GM18861 (cell line): ENCODE measurements at regions not wholly inside any gene's neighbourhood (a gene's known extent, or its start where the extent isn't known, plus 50 kb on each side); places are given as distances from the start of the nearest gene placed in this dataset.

Experiments used
- ATAC-seq: cut with Tn5 transposase; IDR thresholded peaks from one replicate; pipeline ENCODE4 v1.9.1; 2021; ENCODE audit not compliant: unreplicated experiment

GRCh38 chr13:87872813-87873212 is 201.6 kb downstream of the SLITRK5 start:
- no peak for ATAC-seq

GRCh38 chr13:87877477-87877876 is 206.3 kb downstream of the SLITRK5 start:
- no peak for ATAC-seq

DNA sequence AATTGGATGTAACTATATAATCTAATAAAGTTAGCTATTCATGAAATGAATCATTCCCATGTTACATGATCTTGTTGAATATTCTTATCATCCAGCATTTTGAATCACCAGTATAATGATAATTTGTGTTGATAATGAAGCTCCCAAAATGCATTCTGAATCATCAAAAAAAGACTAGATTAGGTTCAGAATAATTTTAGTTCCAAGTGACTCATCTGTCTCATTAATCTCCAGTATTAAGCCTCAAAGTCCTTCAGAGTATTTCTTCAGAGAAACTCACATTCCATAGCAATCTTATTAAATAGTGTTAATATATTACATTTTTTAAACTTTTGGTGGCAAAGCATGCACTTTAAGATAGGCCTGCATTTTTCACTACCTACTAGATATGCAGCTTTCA is 207.5 kb downstream of the SLITRK5 start:
- no peak for ATAC-seq

DNA sequence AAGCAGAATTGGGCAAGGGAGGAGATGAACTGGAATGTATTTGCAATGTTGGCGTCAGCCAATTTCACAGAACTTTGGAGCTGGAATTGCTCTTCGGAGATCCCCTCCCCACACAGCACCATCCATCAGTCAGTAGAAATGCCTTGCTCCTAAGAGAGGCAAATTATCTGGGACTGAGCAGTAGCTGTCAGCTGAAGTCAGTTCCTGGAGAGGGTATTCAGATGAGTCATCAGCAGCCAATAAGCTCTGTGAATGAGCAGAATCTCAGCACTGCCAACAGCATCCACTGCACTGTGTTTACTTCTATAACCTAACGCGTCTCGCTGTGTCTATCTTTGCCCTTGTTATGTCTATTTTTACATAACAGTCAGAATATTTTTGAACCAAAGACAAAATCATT is 213.7 kb downstream of the SLITRK5 start:
- ATAC-seq: no peak

DNA sequence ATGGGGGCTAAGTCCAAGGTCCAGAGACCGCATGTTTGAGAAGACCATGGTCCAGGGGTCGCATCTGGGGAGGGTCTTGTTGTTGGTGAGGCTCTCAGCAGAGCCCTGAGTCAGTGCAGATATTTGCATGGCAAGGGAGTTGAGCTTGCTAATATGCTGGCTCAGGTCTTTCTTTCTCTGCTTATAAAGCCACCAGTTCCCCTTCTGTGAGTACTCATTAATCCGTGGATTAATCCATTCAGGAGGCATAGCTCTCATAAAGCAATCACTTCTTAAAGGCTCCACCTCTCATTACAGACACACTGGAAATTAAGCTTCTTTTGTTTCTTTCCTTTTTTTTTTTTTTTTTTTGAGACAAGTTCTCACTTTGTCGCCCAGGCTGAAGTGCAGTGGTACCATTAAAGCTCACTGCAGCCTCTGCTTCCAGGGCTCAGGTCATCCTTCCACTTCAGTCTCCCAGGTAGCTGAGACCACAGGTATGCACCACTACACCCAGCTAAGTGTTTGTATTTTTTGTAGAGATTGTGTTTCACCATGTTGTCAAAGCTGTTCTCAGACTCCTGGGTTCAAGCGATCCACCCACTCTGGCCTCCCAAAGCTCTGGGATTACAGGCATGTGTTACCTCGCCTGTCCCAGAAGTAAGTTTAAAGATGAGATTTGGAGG is 216.4 kb downstream of the SLITRK5 start:
- no peak for ATAC-seq

GRCh38 chr13:87889254-87889653 is 218.1 kb downstream of the SLITRK5 start:
- no peak for ATAC-seq

DNA sequence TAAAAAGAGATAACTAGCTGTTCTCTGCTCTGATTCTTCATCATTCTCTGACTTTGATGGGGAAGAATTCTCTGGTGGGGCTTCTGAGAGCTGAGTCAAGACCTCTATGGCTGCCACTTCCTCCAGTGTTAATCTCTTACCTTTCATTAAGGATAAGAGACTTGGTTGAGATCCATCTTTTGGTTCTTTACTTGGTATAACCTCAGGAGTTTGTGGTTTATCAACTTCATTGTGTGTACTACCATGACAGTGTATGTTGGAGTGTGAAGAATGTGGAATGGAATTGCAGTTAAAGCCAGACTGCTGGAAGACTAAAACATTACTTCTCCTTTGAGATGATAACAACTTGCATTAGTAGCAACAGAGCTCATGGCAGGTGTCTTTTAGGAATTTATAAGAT is 222.0 kb downstream of the SLITRK5 start:
- no peak for ATAC-seq

- no peak for ATAC-seq
Observed at GRCh38 chr13:87894059-87894458, 222.9 kb downstream of the SLITRK5 start.

GRCh38 chr13:87903553-87903952 is 232.4 kb downstream of the SLITRK5 start:
- ATAC-seq: no peak

DNA sequence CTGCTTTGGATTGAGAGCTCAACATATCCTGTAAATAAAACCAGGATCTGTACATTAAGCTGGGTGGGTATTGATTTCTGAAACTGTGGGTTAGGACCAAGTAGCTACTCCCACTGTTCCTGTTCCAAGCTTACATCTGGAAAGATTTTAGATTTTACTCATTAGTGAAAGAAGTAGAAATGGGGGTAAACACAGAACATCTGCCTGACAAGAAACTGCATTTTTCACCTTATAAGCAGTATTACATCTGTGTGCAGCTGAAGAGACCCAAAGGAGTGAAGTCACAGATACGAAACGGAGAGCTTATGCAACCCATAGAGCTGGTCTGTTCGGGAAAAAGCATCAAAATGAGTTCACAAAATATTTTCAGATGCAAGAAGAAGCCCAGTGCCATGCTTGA is 235.2 kb downstream of the SLITRK5 start:
- no peak for ATAC-seq

- no peak for ATAC-seq
Observed at GRCh38 chr13:87907202-87907601, 236.0 kb downstream of the SLITRK5 start.

DNA sequence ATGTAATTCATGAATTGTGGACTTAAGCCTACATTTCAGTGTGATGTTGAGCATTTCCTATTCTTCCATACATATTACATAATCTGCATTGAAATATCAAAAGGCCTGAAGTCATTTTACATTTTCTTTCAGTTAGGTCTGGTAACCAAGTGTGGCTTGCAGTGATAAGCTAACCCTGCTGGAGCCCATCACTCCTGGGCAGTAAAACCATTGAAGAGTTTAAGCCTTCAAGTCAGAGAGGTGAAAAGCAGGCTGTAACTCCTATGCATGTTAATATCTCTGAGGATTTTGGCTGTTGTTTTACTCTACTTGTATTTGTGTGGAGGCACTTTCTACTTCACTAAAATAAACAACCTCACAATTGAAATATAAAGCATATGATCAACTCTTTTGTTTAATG is 248.8 kb downstream of the SLITRK5 start:
- ATAC-seq: no peak

- no peak for ATAC-seq
Observed at GRCh38 chr13:87923753-87924152, 252.6 kb downstream of the SLITRK5 start.

DNA sequence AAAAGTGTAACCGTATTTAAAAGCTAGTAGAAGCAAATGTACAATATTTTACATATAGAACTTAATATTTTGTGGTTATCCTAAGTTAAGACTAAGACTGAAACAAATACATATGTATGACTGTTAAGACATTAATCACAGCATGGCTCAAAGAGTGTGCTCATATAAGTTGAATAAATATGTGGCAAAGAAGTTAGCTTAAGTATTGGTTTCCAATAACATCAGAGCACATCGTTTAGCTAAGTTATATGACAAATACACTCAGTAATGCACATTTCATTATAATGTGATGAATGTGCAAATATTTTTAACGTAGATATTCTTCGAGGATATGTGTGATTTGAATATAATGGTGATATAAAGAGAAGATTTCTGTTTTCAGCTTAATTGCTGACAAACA is 253.8 kb downstream of the SLITRK5 start:
- ATAC-seq: no peak

- no peak for ATAC-seq
Observed at GRCh38 chr13:87940776-87941175, 269.6 kb downstream of the SLITRK5 start.

GRCh38 chr13:87941226-87941625 is 270.1 kb downstream of the SLITRK5 start:
- ATAC-seq: no peak

DNA sequence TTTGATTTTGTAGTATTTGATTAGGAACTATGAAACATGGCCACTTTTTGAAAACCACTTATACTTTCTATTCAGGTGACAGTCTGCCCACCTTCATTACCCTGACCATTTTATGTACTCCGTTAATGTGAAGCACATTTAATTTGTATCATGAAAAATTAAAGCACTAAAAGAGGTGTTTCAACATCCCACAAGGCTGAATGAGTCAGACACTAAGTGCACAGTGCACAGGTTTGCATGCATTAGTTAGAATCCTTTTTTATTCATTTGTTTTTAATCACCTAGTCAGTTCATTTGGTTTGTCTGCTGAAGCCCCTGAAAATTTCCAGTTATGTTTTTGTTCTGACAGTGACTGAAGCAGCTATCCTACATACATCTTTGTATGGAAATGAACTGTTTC is 271.0 kb downstream of the SLITRK5 start:
- ATAC-seq: no peak

DNA sequence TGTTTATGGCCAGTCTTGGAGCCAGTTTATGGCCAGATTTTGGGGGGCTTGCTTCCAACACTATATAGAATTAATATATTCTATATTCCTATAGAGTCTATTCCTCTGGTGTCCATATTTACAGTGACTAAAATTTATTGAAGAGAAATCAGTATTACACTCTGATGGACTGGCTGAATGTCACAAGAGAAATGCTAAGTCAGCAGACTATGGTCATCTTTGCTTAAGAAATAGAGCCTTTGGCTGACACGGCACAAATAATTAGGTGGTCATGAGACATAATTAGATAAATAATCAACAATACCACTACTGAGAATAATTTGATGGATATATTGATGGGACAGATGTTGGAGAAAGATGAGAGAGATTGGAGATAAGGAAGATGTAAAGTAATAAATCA is 272.9 kb downstream of the SLITRK5 start:
- no peak for ATAC-seq

GRCh38 chr13:87952377-87952776 is 281.2 kb downstream of the SLITRK5 start:
- ATAC-seq: no peak

GRCh38 chr13:87953381-87953780 is 282.2 kb downstream of the SLITRK5 start:
- no peak for ATAC-seq

GRCh38 chr13:87954091-87954490 is 282.9 kb downstream of the SLITRK5 start:
- no peak for ATAC-seq

- no peak for ATAC-seq
Observed at GRCh38 chr13:87961546-87961945, 290.4 kb downstream of the SLITRK5 start.

GRCh38 chr13:87972568-87972967 is 301.4 kb downstream of the SLITRK5 start:
- ATAC-seq: no peak
